K562 (cell line): ENCODE measurements at regions not wholly inside any gene's neighbourhood (a gene's known extent, or its start where the extent isn't known, plus 50 kb on each side); places are given as distances from the start of the nearest gene placed in this dataset.

ENCODE experiments used
- BACH1 ChIP-seq: fragments of 200-800 bp; sonication (Bioruptor generic); IDR thresholded peaks from 2 replicates; pipeline ENCODE4 v1.6.1; 2016; ENCODE audit warnings: missing genetic modification characterization, missing compliant biosample characterization
- BRF1 ChIP-seq: IDR thresholded peaks from 3 replicates; pipeline ENCODE4 v1.6.1; 2011; ENCODE audit warnings: borderline replicate concordance, mild to moderate bottlenecking; ENCODE audit not compliant: insufficient read length; ENCODE audit errors: extremely low read depth
- CEBPG ChIP-seq, 3 experiments: fragments of 200-800 bp in 1 of 3; sonication (Bioruptor generic) in 1 of 3; sonication (generic) in 1 of 3; formaldehyde crosslinking in 1 of 3; IDR thresholded peaks in 2 of 3; conservative IDR thresholded peaks in 1 of 3; 2 replicates each; pipeline versions ENCODE4 v1.6.1 to v1.8.0; 2016 to 2022; ENCODE audit warnings: missing compliant biosample characterization in 2 of 3, missing genetic modification characterization in 2 of 3, mild to moderate bottlenecking in 1 of 3, missing genetic modification reagents in 1 of 3
- HMG20B ChIP-seq: fragments of 250-450 bp; sonication (Bioruptor Pico); IDR thresholded peaks from 2 replicates; pipeline ENCODE4 v1.5.0; 2021; ENCODE audit warnings: mild to moderate bottlenecking
- NBN ChIP-seq: fragments of 450-650 bp; IDR thresholded peaks from 2 replicates; pipeline ENCODE4 v1.6.1; 2016; ENCODE audit warnings: low read depth, mild to moderate bottlenecking
- NFE2L1 ChIP-seq: fragments of 450-650 bp; IDR thresholded peaks from 2 replicates; pipeline ENCODE4 v1.6.1; 2016; ENCODE audit warnings: missing genetic modification characterization, low read depth, mild to moderate bottlenecking, missing compliant biosample characterization, moderate library complexity, borderline replicate concordance
- RBBP5 ChIP-seq: fragments of 200-600 bp; sonication (generic); IDR thresholded peaks from 2 replicates; pipeline ENCODE4 v1.6.1; 2012; ENCODE audit warnings: borderline replicate concordance, mild to moderate bottlenecking, low read length, control low read depth, inconsistent platforms; ENCODE audit not compliant: insufficient read depth, poor library complexity, severe bottlenecking
- SMARCE1 ChIP-seq: fragments of 450-650 bp; IDR thresholded peaks from 2 replicates; pipeline ENCODE4 v1.7.1; 2016; ENCODE audit warnings: mild to moderate bottlenecking
- SNAPC5 ChIP-seq: fragments of 250-450 bp; sonication (Bioruptor Pico); IDR thresholded peaks from 2 replicates; pipeline ENCODE4 v1.8.0; 2021; ENCODE audit warnings: moderate library complexity, mild to moderate bottlenecking, inconsistent platforms
- ZBTB49 ChIP-seq: sonication (generic); formaldehyde crosslinking; IDR thresholded peaks from 2 replicates; pipeline ENCODE4 v1.8.0; 2022; ENCODE audit warnings: missing genetic modification reagents, mild to moderate bottlenecking, borderline replicate concordance
- ZNF354B ChIP-seq: fragments of 250-450 bp; sonication (Bioruptor Pico); IDR thresholded peaks from 2 replicates; pipeline ENCODE4 v1.4.0; 2020
- ZNF398 ChIP-seq: fragments of 250-450 bp; sonication (Bioruptor Pico); IDR thresholded peaks from 2 replicates; pipeline ENCODE4 v1.8.0; 2021; ENCODE audit warnings: moderate library complexity, mild to moderate bottlenecking, inconsistent platforms
- ZNF436 ChIP-seq: fragments of 250-450, 450-650 bp; sonication (Bioruptor Pico); formaldehyde crosslinking; IDR thresholded peaks from 2 replicates; pipeline ENCODE4 v1.7.0; 2020; ENCODE audit warnings: mild to moderate bottlenecking
- ZNF76 ChIP-seq: fragments of 250-450 bp; sonication (Bioruptor Pico); IDR thresholded peaks from 2 replicates; pipeline ENCODE4 v1.4.0; 2020; ENCODE audit warnings: mild to moderate bottlenecking, moderate library complexity, borderline replicate concordance
- TF ChIP-seq, protein P1 (sequence below): fragments of 450-650 bp; IDR thresholded peaks from 2 replicates; pipeline ENCODE4 v1.6.1; 2014; ENCODE audit warnings: low read depth, mild to moderate bottlenecking, moderate library complexity, borderline replicate concordance
- TF ChIP-seq, protein P2 (sequence below): fragments of 250-450 bp; sonication (Bioruptor Pico); IDR thresholded peaks from 2 replicates; pipeline ENCODE4 v1.4.0; 2020

- TF ChIP-seq ZNF436 (CRISPR knock-in tag), result no peak
- TF ChIP-seq CEBPG (CRISPR knock-in tag; IDR thresholded peaks at IDR 0.05), result no peak
- TF ChIP-seq CEBPG (tag; conservative IDR thresholded peaks at IDR 0.05 in 1 of 2, IDR thresholded peaks at IDR 0.05 in 1 of 2), result no peak
- no peak for TF ChIP-seq ZBTB49 (CRISPR knock-in tag)
- TF ChIP-seq BRF1, result no peak
- no peak for TF ChIP-seq HMG20B (CRISPR knock-in tag)
- TF ChIP-seq, protein P1, sequence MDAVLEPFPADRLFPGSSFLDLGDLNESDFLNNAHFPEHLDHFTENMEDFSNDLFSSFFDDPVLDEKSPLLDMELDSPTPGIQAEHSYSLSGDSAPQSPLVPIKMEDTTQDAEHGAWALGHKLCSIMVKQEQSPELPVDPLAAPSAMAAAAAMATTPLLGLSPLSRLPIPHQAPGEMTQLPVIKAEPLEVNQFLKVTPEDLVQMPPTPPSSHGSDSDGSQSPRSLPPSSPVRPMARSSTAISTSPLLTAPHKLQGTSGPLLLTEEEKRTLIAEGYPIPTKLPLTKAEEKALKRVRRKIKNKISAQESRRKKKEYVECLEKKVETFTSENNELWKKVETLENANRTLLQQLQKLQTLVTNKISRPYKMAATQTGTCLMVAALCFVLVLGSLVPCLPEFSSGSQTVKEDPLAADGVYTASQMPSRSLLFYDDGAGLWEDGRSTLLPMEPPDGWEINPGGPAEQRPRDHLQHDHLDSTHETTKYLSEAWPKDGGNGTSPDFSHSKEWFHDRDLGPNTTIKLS, result peak; percentile 30; the same call in 1 of the 2 replicates
- TF ChIP-seq NFE2L1 (tag), result no peak
- TF ChIP-seq, protein P2, sequence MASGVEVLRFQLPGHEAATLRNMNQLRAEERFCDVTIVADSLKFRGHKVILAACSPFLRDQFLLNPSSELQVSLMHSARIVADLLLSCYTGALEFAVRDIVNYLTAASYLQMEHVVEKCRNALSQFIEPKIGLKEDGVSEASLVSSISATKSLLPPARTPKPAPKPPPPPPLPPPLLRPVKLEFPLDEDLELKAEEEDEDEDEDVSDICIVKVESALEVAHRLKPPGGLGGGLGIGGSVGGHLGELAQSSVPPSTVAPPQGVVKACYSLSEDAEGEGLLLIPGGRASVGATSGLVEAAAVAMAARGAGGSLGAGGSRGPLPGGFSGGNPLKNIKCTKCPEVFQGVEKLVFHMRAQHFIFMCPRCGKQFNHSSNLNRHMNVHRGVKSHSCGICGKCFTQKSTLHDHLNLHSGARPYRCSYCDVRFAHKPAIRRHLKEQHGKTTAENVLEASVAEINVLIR (CRISPR knock-in tag), result no peak
- TF ChIP-seq RBBP5, result no peak
- no peak for TF ChIP-seq ZNF76 (CRISPR knock-in tag)
- TF ChIP-seq ZNF398 (CRISPR knock-in tag), result no peak
- peak; percentile 91 for TF ChIP-seq SMARCE1
- TF ChIP-seq BACH1 (tag), result no peak
- TF ChIP-seq ZNF354B (CRISPR knock-in tag), result no peak
- TF ChIP-seq SNAPC5 (CRISPR knock-in tag), result no peak
- TF ChIP-seq NBN, result peak; percentile 75; the same call in 1 of the 2 replicates
These were observed 83.3 kb upstream of the MED13L start (continued) for GRCh38 chr12:116360579-116361413.
